Vagina (tissue), 2 donors: ENCODE measurements at regions not wholly inside any gene's neighbourhood (a gene's known extent, or its start where the extent isn't known, plus 50 kb on each side); places are given as distances from the start of the nearest gene placed in this dataset.

Experiments
- POLR2A ChIP-seq, 2 donors: fragments of 450-650 bp; IDR thresholded peaks; one replicate each; pipeline ENCODE4 v1.6.1; 2017; ENCODE audit warnings: antibody characterized with exemption in 2 of 2, mild to moderate bottlenecking in 2 of 2, moderate library complexity in 2 of 2
- TF ChIP-seq, protein P1 (sequence below), 3 experiments: fragments of 450-650 bp in 2 of 3; fragments of 200-600 bp in 1 of 3; sonication (generic) in 1 of 3; IDR thresholded peaks; one replicate each; pipeline ENCODE4 v1.5.1; 2017 to 2019; ENCODE audit warnings: antibody characterized with exemption in 3 of 3, mild to moderate bottlenecking in 2 of 3, moderate library complexity in 2 of 3

DNA sequence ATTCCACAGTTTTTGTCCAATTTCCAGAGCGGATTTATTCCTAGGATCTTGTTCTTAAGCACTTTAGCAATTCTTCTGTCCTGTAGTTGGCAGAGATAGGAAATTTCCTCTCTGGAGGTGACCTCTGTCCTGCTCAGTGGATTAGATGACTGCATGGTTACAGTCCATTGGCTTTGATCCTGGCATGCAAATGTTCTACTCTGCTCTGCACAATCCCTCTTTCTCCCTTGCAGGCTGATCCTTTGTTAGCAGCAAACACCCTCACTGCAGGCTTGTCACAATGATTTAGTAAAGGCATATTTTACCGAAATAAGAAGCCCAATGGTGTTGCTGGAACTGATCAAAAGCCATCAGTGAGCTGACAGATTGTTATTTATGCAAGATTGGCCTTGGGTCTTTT lies 243.8 kb downstream of the COX7C start:
- TF ChIP-seq, protein P1, sequence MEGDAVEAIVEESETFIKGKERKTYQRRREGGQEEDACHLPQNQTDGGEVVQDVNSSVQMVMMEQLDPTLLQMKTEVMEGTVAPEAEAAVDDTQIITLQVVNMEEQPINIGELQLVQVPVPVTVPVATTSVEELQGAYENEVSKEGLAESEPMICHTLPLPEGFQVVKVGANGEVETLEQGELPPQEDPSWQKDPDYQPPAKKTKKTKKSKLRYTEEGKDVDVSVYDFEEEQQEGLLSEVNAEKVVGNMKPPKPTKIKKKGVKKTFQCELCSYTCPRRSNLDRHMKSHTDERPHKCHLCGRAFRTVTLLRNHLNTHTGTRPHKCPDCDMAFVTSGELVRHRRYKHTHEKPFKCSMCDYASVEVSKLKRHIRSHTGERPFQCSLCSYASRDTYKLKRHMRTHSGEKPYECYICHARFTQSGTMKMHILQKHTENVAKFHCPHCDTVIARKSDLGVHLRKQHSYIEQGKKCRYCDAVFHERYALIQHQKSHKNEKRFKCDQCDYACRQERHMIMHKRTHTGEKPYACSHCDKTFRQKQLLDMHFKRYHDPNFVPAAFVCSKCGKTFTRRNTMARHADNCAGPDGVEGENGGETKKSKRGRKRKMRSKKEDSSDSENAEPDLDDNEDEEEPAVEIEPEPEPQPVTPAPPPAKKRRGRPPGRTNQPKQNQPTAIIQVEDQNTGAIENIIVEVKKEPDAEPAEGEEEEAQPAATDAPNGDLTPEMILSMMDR (IDR thresholded peaks at IDR 0.05) = no peak
- no peak for TF ChIP-seq POLR2A (IDR thresholded peaks at IDR 0.05)
